ENCODE measurements at regions not wholly inside any gene's neighbourhood (a gene's known extent, or its start where the extent isn't known, plus 50 kb on each side); places are given as distances from the start of the nearest gene placed in this dataset.

DNA sequence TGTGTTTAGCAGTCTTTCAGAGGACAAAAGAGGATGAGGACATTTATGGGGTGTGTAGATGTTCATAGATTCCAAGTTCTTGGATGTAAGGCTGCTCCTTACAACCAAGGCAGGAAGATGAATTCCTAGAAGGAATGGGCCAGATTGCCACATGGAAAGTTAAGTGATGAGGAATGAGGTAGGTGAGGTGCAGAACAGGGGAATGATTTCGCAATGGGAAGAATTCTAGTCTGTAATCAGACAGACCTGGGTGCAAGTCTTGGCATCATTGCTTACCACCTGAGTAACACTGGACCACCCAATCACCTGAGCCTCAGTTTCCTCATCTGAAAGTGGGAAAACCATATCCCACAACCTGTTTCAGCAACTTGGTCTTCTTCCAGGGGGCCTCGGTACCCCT, 174.9 kb downstream of the IER5 start:
- 78 to 93% methylated on average over 2 of the region's 2 CpGs for WGBS, 2 experiments (ENCODE audit: insufficient coverage in 1 of 2, insufficient read length in 1 of 2)
- H3K27me3 Mint-ChIP-seq (ENCODE audit: insufficient read depth) = peaks cover 23% of the 10 kb centered on the region

DNA sequence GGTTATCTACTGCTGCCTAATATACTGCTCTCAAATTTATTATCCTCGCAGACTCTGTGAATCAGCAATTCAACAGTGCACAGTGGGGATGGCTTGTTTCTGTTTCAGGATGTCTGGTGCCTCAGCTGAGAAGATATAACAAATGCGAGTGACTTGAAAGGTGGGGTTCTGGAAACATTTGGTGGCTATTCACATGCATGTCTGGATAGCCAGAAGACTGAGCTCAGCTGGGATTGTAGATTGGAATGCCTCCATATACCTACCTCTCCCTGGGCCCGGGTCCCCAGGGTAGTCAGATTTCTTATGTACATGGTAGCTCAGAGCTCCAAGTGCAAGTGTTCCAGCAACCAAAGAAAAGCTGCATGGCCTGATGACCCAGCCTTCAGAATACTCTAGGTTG, 176.3 kb downstream of the IER5 start:
- Histone ChIP-seq H3K27ac (ENCODE audit: low read depth, low read length) (no peak overlapping the region), H3K9me3 (ENCODE audit: control insufficient read depth, low read length) (no peaks in the 10 kb centered on the region), H3K9ac (ENCODE audit: extremely low read depth, low read length, poor library complexity, severe bottlenecking) (no peak overlapping the region), H3K27me3 (ENCODE audit: control insufficient read depth, insufficient read depth, low read length, poor library complexity, severe bottlenecking) (no peaks in the 10 kb centered on the region), H3K4me3 (ENCODE audit: low read length) (no peak overlapping the region), H3K36me3 (ENCODE audit: control insufficient read depth, insufficient read depth, low read length) (no peaks in the 10 kb centered on the region), H3K4me1 (ENCODE audit: control insufficient read depth, insufficient read depth, low read length) (no peaks in the 10 kb centered on the region)
- Mint-ChIP-seq H3K27ac (no peak overlapping the region), H3K27me3 (ENCODE audit: insufficient read depth) (peaks cover 28% of the 10 kb centered on the region), H3K9me3 (peaks cover 12% of the 10 kb centered on the region), H3K4me3 (no peak overlapping the region), H3K36me3 (ENCODE audit: low read depth) (no peaks in the 10 kb centered on the region), H3K4me1 (no peaks in the 10 kb centered on the region)
- TF ChIP-seq CTCF (conservative IDR thresholded peaks at IDR 0.05) = no peak
- no peak for DNase-seq
- WGBS, 2 experiments (ENCODE audit: insufficient coverage in 1 of 2, insufficient read length in 1 of 2) = 80 to 100% methylated on average over 2 to 3 of the region's 3 CpGs

More for the DNA sequence above, 174.9 kb downstream of the IER5 start:
- H3K4me3 Mint-ChIP-seq = no peak overlapping the region
- no peaks in the 10 kb centered on the region for H3K36me3 Mint-ChIP-seq (ENCODE audit: low read depth)
- H3K4me1 ChIP-seq (ENCODE audit: control insufficient read depth, insufficient read depth, low read length) = no peaks in the 10 kb centered on the region
- no peaks in the 10 kb centered on the region for H3K4me1 Mint-ChIP-seq
- H3K9me3 ChIP-seq (ENCODE audit: control insufficient read depth, low read length) = no peaks in the 10 kb centered on the region
- H3K27ac Mint-ChIP-seq = no peak overlapping the region
- no peak for DNase-seq
- H3K36me3 ChIP-seq (ENCODE audit: control insufficient read depth, insufficient read depth, low read length) = no peaks in the 10 kb centered on the region
- peaks cover 12% of the 10 kb centered on the region for H3K9me3 Mint-ChIP-seq
- H3K4me3 ChIP-seq (ENCODE audit: low read length) = no peak overlapping the region
- no peaks in the 10 kb centered on the region for H3K27me3 ChIP-seq (ENCODE audit: control insufficient read depth, insufficient read depth, low read length, poor library complexity, severe bottlenecking)
- H3K9ac ChIP-seq (ENCODE audit: extremely low read depth, low read length, poor library complexity, severe bottlenecking) = no peak overlapping the region
- H3K27ac ChIP-seq (ENCODE audit: low read depth, low read length) = no peak overlapping the region
- TF ChIP-seq CTCF (conservative IDR thresholded peaks at IDR 0.05) = no peak

- Mint-ChIP-seq H3K36me3 (ENCODE audit: low read depth) (no peaks in the 10 kb centered on the region), H3K27ac (no peak overlapping the region), H3K4me1 (no peaks in the 10 kb centered on the region), H3K4me3 (no peak overlapping the region), H3K27me3 (ENCODE audit: insufficient read depth) (peaks cover 23% of the 10 kb centered on the region), H3K9me3 (peaks cover 41% of the 10 kb centered on the region)
- peaks cover 6% of the 10 kb centered on the region for H3K27me3 ChIP-seq (ENCODE audit: control insufficient read depth, insufficient read depth, low read length, poor library complexity, severe bottlenecking)
- H3K4me1 ChIP-seq (ENCODE audit: control insufficient read depth, insufficient read depth, low read length) = no peaks in the 10 kb centered on the region
- no peak for DNase-seq
- no peak overlapping the region for H3K4me3 ChIP-seq (ENCODE audit: low read length)
- peaks cover 26% of the 10 kb centered on the region for H3K9me3 ChIP-seq (ENCODE audit: control insufficient read depth, low read length)
- H3K9ac ChIP-seq (ENCODE audit: extremely low read depth, low read length, poor library complexity, severe bottlenecking) = no peak overlapping the region
- no peak for TF ChIP-seq CTCF (conservative IDR thresholded peaks at IDR 0.05)
- no peak overlapping the region for H3K27ac ChIP-seq (ENCODE audit: low read depth, low read length)
- no peaks in the 10 kb centered on the region for H3K36me3 ChIP-seq (ENCODE audit: control insufficient read depth, insufficient read depth, low read length)
Observed at GRCh38 chr1:181284978-181285377, 196.5 kb downstream of the IER5 start.

Measured in endodermal cell (in vitro differentiated cells).